Cardiac septum (tissue), 1 donor: ENCODE measurements at regions not wholly inside any gene's neighbourhood (a gene's known extent, or its start where the extent isn't known, plus 50 kb on each side); places are given as distances from the start of the nearest gene placed in this dataset.
"Not testable (repeated sequence)": the region's sequence is repeated elsewhere in the genome, so short reads cannot be mapped to it uniquely, and the experiment has no call there.

ENCODE experiments used
- DNase-seq: peaks from one replicate; pipeline ENCODE4 v3.0.0-alpha.2; 2020; ENCODE audit warnings: low spot score
- intact Hi-C: fragments of 100-400 bp; cut with DNase I; formaldehyde crosslinking; loops from one replicate; pipeline ENCODE4 v1.14.0; 2022
- donor health status: DM: no; HTN: no; CAD: no.

DNA sequence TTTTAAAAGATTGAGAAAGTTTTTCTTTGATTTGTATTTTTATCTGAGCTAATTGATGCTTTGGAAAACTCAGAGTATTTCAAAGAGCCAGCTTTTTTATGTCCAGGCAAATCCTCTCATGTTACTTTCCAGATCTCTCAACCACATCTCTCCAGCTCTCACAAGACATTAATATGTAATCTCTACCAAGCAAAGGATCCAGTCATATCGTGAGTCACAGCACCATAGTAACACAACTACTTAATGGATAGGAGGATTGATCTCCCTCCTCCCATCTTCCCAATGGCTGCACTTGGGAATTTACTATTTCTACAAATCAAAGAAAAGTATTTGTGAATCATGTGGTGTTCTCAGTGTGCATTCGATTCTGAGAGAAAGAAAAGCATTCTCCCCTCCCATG, 63.3 kb downstream of the POU4F1 start:
- intact Hi-C loops, result no loop called here
- no peak for DNase-seq

DNA sequence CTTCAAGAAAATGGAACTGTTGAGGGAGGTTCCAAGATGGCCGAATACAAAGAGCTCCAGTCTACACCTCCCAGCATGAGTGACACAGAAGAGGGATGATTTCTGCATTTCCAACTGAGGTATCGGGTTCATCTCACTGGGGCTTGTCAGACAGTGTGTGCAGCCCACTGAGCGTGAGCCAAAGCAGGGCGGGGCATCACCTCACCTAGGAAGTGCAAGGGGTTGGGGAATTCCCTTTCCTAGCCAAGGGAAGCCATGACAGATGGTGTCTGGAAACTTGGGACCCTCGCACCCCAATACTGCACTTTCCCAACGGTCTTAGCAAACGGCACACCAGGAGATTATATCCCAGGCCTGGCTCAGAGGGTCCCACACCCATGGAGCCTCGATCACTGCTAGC, 77.3 kb downstream of the POU4F1 start:
- DNase-seq, intact Hi-C loops: not testable (repeated sequence)

DNA sequence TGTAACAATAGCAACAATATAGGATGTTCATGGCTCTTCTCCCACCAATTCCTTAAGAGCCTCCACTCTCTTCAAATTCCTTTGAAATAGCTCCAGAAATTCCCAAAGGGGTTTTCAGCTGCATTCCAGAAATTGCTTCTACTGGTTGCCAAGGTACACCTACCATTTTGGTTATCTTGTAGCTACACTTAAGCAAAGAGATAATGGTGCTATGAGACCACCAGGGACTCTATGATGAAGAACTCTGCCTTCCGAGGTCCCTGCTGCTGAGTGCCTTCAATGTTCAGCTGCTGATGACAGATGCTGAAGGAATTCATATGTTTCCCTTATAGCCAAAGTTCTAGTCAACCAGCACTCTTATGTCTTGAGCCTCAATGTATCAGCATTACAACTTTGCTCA, 78.4 kb downstream of the POU4F1 start:
- no peak for DNase-seq
- intact Hi-C loops, result no loop called here

DNA sequence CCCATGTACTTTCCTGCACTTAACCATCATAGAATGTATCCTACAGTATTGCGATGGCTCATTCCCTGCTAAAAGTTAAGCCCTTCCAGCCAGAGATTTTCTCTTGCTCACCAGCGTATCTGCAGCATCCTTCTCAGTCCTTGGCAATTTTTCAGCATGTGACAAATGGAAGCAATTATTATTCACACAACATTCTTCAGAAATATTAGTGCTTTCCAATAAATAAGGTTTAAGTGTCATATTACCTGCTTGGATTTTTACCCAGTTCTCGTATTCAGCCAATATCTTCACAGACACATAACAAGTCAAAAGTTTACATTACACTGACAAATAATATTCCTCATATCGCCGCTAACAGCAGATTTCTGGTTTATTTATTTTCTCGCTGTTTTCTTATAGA, 82.3 kb downstream of the POU4F1 start:
- no peak for DNase-seq
- intact Hi-C loops, result no loop called here

DNA sequence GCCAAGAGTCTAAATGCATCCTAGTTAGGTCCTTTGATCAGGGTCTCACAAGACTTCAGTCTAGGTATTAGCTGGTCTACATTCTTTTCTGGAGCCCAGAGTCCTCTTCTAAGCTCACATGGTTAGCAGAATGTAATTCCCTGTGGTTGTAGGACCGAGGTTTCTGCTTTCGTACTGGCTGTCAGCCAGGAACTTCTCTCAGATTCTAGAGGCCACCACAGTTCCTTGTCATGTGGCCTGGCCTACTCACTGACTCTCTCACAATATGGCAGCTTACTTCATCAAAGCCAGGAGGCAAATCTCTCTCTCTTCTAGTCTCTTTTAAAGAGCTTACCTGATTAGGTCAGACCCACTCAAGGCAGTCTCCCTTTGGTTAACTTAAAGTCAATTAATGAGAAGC, 82.9 kb downstream of the POU4F1 start:
- intact Hi-C loops, result no loop called here
- no peak for DNase-seq

DNA sequence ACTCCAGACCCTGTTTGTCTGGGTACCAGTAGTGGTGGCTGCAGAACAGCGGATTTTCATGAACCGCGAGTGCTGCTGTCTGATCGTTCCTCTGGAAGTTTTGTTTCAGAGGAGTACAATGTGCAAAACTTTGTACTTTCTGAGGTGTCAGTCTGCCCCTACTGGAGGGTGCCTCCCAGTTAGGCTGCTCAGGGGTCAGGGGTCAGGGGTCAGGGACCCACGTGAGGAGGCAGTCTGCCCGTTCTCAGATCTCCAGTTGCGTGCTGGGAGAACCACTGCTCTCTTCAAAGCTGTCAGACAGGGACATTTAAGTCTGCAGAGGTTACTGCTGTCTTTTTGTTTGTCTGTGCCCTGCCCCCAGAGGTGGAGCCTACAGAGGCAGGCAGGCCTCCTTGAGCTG, 84.9 kb downstream of the POU4F1 start:
- intact Hi-C loops, DNase-seq: not testable (repeated sequence)

DNA sequence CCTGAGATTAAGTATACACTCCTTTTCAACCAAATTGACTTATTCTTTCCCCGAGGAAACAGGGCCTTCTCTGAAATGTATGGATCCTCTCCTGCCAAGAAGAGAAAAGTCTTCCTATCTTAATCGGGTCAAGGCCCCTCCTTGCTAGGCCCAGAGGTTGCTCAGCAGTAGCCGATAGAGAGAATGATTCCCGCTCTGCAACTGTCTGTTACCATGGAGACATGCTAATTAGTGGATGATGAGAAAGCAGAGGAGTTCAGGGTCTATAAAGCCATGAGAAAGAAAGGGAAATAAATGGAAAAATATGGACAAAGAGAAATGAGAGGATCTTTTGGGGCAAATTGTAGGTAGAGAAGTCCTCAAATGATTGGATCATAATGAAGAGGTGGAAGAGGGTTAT, 103.5 kb downstream of the POU4F1 start:
- intact Hi-C loops, result no loop called here
- no peak for DNase-seq

DNA sequence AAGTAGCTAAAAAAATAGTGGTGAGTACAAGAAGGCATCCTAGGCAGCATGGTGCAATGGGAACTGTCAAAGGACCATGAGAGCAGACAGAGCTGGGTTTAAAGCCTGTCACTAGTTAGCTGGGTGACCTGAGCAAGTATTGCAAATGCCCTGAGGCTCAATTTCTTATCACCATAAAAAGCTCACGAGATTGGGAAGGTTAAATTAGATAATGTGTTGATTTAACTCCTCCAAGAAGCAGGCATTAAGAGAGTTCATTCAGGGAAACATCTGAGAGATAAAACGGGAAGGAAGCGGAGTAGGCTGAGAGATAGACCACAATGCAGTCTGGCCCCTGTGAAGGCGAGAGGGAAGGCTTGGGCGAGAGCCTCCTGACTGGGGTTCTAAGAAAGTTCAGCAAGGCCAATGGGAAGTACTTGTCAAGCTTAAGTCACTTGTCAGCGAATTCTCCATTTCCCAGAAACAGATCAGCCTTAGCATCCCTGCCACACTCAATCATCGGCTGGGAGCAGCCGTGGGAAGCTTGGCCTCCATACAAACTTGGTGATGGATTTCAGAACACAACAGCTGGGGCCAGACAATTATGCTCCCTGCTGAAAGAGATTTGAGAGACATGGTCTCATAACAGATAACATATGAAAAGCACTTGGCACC, 105.5 kb downstream of the POU4F1 start:
- intact Hi-C loops, result no loop called here

DNA sequence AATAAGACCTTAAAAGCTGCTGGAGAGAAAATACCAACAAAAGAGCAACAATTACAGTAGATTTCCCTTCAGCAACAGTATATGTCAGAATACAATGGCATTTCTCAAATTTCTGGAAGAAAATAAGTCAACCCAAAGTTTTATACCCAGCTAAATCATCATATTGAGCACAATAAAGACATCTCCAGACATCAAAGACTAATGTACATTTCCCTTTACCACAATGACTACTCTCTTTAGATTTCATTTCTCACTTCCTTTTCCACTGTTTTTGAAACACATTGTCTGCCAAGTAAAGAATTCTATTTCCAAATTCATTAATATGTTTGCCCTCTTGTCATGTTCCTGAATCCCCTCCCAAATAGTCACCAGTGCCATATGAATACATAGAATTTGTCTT, 111.4 kb downstream of the POU4F1 start:
- intact Hi-C loops, result no loop called here
- DNase-seq, result no peak

More for the DNA sequence above, 105.5 kb downstream of the POU4F1 start:
- DNase-seq, result no peak

DNA sequence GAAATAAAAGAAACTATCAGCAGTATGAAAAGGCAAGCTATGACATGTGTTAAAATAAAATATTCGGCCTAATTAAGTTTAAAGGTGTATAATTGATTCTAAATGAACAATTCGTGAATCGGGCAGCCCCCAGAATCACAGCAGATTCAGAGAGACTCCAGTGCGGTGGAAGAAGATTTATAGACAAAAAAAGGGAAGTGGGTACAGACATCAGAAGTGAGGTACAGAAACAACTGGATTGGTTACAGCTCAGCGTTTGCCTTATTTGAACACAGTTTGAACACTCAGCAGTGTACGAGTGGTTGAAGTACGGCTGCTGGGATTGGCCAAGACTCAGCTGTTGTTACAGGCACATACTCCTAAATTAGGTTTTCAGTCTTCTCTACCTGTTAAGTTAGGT, 113.1 kb downstream of the POU4F1 start:
- intact Hi-C loops, DNase-seq: not testable (repeated sequence)

DNA sequence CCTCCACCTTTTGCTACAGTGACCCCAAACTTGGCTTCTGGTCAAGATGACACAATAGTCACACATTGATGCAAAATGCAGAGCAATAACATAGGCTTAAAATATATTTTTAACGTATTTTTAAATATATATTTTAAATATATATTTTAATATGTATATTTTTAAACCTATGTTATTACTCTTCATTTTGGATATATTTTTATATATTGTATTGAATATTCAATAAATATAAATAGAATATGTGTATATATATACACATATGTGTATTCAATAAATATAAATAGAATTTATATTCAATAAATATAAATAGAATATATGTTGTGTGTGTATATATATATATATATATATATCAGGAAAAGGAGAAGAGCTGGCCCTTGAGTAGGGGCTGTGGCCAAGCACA, 115.6 kb downstream of the POU4F1 start:
- intact Hi-C loops, result no loop called here
- DNase-seq, result no peak

DNA sequence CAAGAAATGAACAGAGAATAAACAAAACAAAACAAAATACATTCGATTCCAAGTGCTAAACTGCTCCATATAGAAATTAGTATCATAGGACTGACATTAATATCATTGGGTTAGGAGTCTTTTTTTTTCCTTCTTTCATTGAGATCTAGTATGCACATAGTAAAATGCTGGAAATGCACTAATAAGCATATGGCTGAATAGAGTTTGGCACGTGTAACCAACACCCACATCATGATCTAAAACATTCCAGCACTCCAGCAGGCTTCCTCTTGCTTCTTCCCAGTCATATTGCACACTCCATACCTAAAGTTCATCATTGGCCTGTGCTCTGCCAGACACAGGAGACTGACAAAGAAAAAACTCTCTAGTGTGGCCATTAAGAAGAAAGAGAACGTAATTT, 117.5 kb downstream of the POU4F1 start:
- intact Hi-C loops, result no loop called here
- DNase-seq, result no peak

DNA sequence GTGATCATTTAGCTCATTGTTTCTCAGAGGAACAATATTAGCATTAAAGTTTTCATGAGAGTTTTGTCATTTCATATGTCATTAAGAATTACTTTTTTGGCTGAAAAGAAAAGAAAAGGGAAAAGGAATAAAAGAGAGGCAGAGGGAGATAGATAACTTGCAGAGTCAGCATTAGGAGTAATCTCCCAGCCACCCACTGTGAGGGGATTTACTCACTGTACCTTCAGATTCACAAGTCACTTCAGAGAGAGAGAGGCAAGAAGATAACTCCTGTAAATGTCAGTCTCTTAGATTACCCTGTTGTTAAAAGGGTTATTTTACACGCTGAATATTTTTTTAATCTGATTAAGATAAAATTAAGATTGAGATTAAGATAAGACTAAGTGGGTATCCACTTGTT, 125.2 kb downstream of the POU4F1 start:
- no peak for DNase-seq
- intact Hi-C loops, result no loop called here

DNA sequence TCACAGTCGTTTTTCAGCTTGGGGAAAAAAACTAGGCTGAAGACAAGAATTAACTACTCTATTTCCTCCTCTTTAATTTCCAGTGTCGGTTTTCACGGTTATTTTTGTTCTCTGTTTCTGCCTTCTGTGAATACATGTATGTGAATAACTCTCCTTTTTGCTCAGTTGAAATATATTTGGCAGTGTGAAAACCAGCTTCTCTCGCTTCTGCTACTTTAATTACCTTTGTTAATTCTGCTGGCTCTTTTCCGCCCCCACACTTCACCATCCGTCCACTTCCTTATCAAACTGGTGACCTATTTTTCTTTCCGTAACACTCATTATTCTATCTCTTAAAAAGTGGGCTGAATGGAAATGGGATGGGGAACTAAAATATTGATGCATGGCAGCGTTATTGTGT, 126.4 kb downstream of the POU4F1 start:
- intact Hi-C loops, result no loop called here

DNA sequence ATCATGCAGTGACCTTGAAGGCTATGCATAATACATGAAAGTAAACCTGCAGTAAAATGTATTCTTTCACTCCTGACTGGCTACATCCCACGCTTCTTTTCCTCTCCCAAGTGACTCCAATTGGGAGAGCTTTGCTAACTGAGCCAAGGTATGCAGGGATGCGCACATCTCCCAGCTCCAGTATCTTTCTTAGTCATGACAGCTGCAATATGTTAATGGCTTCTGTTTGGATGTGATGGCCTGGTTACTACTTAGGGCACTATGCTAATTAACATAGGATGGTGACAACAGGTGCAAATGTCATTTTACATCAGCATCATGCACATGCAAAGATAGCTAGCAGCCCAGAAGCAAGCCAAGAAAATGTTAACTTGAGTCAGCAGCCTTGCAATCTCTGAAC, 134.7 kb downstream of the POU4F1 start:
- intact Hi-C loops, result no loop called here
- no peak for DNase-seq

More for the DNA sequence above, 126.4 kb downstream of the POU4F1 start:
- DNase-seq, result no peak

DNA sequence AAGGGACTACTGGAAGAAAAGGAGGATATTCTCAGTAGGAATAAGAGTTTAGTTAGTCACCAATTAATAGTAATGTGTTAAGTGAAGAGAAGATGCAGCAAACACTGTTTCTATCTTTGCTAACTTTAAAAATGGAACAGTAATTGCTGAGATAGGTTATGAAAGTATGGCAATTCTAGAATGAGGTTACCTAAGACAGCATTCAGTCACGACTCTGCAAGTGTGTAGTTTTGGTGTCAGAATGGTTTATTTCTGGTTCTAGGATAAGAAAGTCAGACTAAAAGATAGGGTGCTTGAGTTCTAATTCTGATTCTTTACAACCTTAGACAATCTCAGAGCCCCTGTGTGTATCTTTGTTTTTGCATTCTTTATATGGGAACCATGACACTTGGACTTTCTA, 138.1 kb downstream of the POU4F1 start:
- DNase-seq, result no peak
- intact Hi-C loops, result no loop called here

DNA sequence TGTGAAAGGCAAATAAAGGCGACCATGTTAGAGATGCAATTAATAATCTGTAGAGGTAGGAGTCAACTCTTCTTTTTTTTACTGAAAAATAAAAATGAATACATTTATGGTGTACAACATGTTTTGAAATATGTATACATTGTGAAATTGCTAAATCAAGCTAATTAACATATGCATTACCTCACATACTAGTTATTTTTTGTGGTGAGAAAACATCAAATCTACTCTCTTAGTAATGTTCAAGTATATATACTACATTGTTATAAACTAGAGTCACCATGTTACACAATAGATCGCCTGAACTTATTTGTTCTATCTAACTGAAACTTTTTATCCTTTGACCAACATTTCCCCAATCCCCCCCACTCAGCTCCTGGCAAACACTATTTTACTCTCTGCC, 143.2 kb downstream of the POU4F1 start:
- DNase-seq, result no peak
- intact Hi-C loops, result no loop called here

DNA sequence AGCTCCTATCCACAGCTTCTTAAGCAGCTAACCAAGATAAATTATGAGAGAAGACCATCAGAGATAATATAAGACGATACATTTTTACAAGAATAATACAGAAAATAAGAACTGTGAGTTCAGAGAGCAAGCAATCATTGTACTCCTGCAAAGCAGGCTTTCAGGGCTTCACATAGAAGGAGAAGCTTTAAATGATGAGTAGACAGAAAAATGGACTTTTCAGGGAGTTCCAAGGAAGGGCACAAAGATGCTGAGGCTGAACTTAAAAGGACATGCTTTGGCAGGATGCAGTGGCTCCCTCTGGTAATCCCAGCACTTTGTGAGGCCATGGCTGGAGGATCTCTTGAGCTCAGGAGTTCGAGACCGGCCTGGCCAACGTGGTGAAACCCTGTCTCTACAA, 159.5 kb downstream of the POU4F1 start:
- intact Hi-C loops, result no loop called here
- DNase-seq, result no peak

DNA sequence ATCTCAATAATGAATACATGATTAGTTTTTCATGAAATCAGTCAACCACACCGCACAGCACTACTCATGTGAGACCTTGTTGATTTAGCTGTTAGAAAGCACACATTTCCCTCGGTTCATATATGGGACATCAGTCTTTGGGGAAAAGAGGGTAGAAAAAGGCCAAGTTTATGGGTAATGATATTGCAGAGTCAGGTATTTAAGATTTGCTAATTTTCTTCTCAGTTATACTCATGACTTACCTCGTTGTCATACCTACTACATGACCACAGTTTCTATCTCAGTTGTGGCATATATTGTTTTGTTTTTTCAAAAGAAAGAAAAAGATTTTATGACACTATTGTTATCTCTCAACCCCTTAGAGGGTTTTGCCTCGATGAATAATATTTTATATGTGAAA, 165.6 kb downstream of the POU4F1 start:
- DNase-seq, result no peak
- intact Hi-C loops, result no loop called here

DNA sequence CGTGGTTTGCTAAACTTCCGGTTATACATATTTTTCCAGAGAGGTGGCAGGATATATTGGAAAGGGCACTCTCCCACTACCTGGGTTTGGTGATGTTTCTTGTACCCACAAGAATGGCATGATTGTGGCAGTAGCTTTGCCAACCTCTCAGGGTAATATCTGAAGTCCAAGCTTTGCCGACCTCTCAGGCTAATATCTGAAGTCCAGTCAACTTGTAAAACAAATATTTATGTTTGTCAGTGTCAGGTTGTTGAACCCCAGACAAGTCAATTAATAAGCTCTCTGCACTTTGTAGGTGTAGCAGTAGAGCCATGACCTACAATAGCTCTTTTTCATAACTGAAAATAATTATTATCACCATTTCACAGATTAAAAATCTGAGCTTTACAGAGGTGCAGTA, 167.0 kb downstream of the POU4F1 start:
- no peak for DNase-seq
- intact Hi-C loops, result no loop called here

DNA sequence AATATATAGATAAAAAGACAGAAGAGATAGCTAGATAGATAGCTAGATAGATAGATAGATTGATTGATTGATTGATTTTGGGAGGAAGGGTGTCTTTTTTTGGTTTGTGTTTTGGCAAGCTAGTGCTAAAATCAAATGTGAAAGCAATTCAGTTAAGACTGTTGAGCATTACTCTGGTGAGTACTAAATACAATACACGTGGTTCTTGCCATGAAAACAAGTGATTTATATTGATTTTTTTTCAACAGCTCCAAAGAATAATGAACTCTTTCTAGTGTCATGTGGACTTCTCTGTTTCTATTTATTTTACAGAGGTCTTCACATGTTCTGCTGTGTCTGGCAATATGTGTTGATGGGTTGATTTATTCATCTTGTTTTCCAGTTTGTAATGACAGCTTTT, 172.0 kb downstream of the POU4F1 start:
- intact Hi-C loops, result no loop called here
- DNase-seq, result no peak

DNA sequence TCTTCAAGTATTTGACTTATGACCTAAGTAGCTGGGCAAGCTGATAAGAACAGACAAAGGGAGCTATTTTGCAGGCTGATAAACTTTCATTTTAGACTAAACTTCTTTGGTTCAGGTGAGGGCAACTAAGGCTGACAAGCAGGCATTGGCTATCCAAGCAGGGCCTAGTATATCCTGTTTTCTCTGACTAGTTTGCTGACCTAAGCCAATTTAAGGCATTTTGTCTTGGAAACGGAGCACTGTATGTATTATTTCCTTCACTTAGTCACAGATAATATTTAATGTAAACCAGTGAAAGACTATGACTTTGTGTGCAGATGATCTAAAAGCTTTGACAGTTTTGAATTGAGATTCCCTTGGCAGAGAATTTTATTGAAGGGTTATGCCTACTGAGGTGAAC, 172.5 kb downstream of the POU4F1 start:
- intact Hi-C loops, result no loop called here
- DNase-seq, result no peak
